ENCODE measurements at regions not wholly inside any gene's neighbourhood (a gene's known extent, or its start where the extent isn't known, plus 50 kb on each side); places are given as distances from the start of the nearest gene placed in this dataset.

DNA sequence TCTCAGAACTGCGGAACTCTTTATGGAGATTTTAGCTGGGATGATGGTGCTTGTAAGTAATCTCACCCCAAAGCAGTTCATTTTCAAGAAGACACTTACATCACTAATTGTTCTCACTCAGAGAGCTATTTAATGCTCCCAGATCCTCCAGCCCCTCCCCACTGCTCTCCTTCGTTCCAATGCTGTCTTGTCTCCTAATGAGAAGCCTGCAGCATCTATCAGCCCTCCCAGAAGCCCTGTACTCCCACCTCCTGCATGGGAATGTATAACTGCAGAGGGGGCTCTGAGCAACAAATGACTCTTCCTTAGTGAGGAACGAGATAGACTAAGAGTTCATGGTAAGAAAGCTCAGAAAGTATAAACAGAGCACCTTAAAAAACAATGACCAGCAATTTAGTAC, 377.4 kb upstream of the RUNX1 start:
- H3K27me3 ChIP-seq (ENCODE audit: control insufficient read depth, insufficient read depth, low read length) = no peaks in the 10 kb centered on the region
- no peaks in the 10 kb centered on the region for H3K36me3 ChIP-seq (ENCODE audit: control insufficient read depth, insufficient read depth, low read length)
- no peak overlapping the region for H3K27ac ChIP-seq (ENCODE audit: low read depth, low read length)
- H3K9me3 ChIP-seq (ENCODE audit: control insufficient read depth, insufficient read depth, low read depth, low read length) = peaks cover 37% of the 10 kb centered on the region
- peaks cover 6% of the 10 kb centered on the region for H3K4me1 ChIP-seq (ENCODE audit: control insufficient read depth, insufficient read depth, low read length)
- no peak overlapping the region for H3K9ac ChIP-seq (ENCODE audit: low read length)
- no peak overlapping the region for H3K4me3 ChIP-seq (ENCODE audit: low read depth, low read length)

GRCh38 chr21:35424122-35424521, 375.0 kb upstream of the RUNX1 start:
- Histone ChIP-seq H3K9me3 (ENCODE audit: control insufficient read depth, insufficient read depth, low read depth, low read length) (peaks cover 36% of the 10 kb centered on the region), H3K36me3 (ENCODE audit: control insufficient read depth, insufficient read depth, low read length) (no peaks in the 10 kb centered on the region), H3K4me1 (ENCODE audit: control insufficient read depth, insufficient read depth, low read length) (peaks cover 6% of the 10 kb centered on the region), H3K27me3 (ENCODE audit: control insufficient read depth, insufficient read depth, low read length) (no peaks in the 10 kb centered on the region), H3K4me3 (ENCODE audit: low read depth, low read length) (no peak overlapping the region), H3K9ac (ENCODE audit: low read length) (no peak overlapping the region), H3K27ac (ENCODE audit: low read depth, low read length) (no peak overlapping the region)

GRCh38 chr21:35423709-35424108, 374.6 kb upstream of the RUNX1 start:
- Histone ChIP-seq H3K27ac (ENCODE audit: low read depth, low read length) (no peak overlapping the region), H3K36me3 (ENCODE audit: control insufficient read depth, insufficient read depth, low read length) (no peaks in the 10 kb centered on the region), H3K4me1 (ENCODE audit: control insufficient read depth, insufficient read depth, low read length) (peaks cover 6% of the 10 kb centered on the region), H3K4me3 (ENCODE audit: low read depth, low read length) (no peak overlapping the region), H3K9ac (ENCODE audit: low read length) (no peak overlapping the region), H3K9me3 (ENCODE audit: control insufficient read depth, insufficient read depth, low read depth, low read length) (peaks cover 36% of the 10 kb centered on the region), H3K27me3 (ENCODE audit: control insufficient read depth, insufficient read depth, low read length) (no peaks in the 10 kb centered on the region)

DNA sequence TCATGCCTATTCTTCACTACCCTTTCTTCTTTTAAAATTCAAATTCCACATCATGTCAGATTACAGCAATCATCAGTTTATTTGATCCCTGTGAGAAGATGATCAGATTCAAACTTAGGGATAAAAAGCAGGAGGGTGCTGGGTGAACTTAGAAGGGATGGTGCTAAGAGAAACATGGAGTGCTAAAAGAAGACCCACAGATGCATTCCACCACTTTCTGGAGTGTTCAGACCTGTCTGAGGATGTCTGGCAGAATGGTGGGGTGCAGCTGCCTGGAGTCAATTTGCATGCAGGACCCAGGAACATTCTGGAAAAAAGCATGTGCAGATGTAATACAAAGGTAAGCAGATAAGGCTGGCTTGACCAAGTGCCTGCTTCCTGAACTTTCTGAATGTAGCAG, 372.9 kb upstream of the RUNX1 start:
- no peaks in the 10 kb centered on the region for H3K36me3 ChIP-seq (ENCODE audit: control insufficient read depth, insufficient read depth, low read length)
- H3K9me3 ChIP-seq (ENCODE audit: control insufficient read depth, insufficient read depth, low read depth, low read length) = peaks cover 36% of the 10 kb centered on the region

DNA sequence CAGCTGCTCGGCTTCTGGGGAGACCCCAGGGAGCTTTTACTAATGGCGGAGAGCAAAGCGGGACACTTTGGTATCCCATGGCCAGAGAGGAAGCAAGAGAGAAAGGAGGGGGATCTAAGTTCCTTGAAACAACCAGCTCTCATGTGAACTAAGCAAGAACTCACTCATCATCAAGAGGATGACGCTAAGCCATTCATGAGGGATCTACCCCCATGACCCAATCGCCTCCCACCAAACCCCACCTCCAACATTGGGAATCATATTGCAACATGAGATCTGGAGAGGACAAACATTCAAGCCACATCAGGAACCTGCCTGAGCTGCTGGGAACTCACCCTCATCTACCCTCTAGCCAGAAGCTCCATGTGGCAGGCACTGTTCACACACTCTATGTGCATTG, 372.1 kb upstream of the RUNX1 start:
- H3K36me3 ChIP-seq (ENCODE audit: control insufficient read depth, insufficient read depth, low read length) = no peaks in the 10 kb centered on the region
- H3K4me3 ChIP-seq (ENCODE audit: low read depth, low read length) = no peak overlapping the region
- H3K27me3 ChIP-seq (ENCODE audit: control insufficient read depth, insufficient read depth, low read length) = no peaks in the 10 kb centered on the region
- no peak overlapping the region for H3K27ac ChIP-seq (ENCODE audit: low read depth, low read length)
- peaks cover 36% of the 10 kb centered on the region for H3K9me3 ChIP-seq (ENCODE audit: control insufficient read depth, insufficient read depth, low read depth, low read length)
- no peaks in the 10 kb centered on the region; the same call in 1 of the 2 replicates for H3K4me1 ChIP-seq (ENCODE audit: control insufficient read depth, insufficient read depth, low read length)
- H3K9ac ChIP-seq (ENCODE audit: low read length) = no peak overlapping the region

More for the DNA sequence above, 372.9 kb upstream of the RUNX1 start:
- H3K4me1 ChIP-seq (ENCODE audit: control insufficient read depth, insufficient read depth, low read length) = peaks cover 6% of the 10 kb centered on the region
- H3K27me3 ChIP-seq (ENCODE audit: control insufficient read depth, insufficient read depth, low read length) = no peaks in the 10 kb centered on the region
- no peak overlapping the region for H3K9ac ChIP-seq (ENCODE audit: low read length)
- H3K27ac ChIP-seq (ENCODE audit: low read depth, low read length) = no peak overlapping the region
- H3K4me3 ChIP-seq (ENCODE audit: low read depth, low read length) = no peak overlapping the region

- Histone ChIP-seq H3K9me3 (ENCODE audit: control insufficient read depth, insufficient read depth, low read depth, low read length) (peaks cover 36% of the 10 kb centered on the region), H3K27ac (ENCODE audit: low read depth, low read length) (no peak overlapping the region), H3K4me1 (ENCODE audit: control insufficient read depth, insufficient read depth, low read length) (no peaks in the 10 kb centered on the region), H3K27me3 (ENCODE audit: control insufficient read depth, insufficient read depth, low read length) (no peaks in the 10 kb centered on the region), H3K36me3 (ENCODE audit: control insufficient read depth, insufficient read depth, low read length) (no peaks in the 10 kb centered on the region), H3K9ac (ENCODE audit: low read length) (no peak overlapping the region), H3K4me3 (ENCODE audit: low read depth, low read length) (no peak overlapping the region)
These were observed 371.6 kb upstream of the RUNX1 start for GRCh38 chr21:35420656-35421055.

GRCh38 chr21:35417762-35418161, 368.7 kb upstream of the RUNX1 start:
- no peaks in the 10 kb centered on the region for H3K27me3 ChIP-seq (ENCODE audit: control insufficient read depth, insufficient read depth, low read length)

GRCh38 chr21:35416866-35417489, 367.9 kb upstream of the RUNX1 start:
- Histone ChIP-seq H3K36me3 (ENCODE audit: control insufficient read depth, insufficient read depth, low read length) (no peaks in the 10 kb centered on the region), H3K27me3 (ENCODE audit: control insufficient read depth, insufficient read depth, low read length) (no peaks in the 10 kb centered on the region), H3K9ac (ENCODE audit: low read length) (no peak overlapping the region), H3K27ac (ENCODE audit: low read depth, low read length) (no peak overlapping the region), H3K9me3 (ENCODE audit: control insufficient read depth, insufficient read depth, low read depth, low read length) (peaks cover 9% of the 10 kb centered on the region), H3K4me3 (ENCODE audit: low read depth, low read length) (no peak overlapping the region), H3K4me1 (ENCODE audit: control insufficient read depth, insufficient read depth, low read length) (peaks cover 10% of the 10 kb centered on the region)

More at GRCh38 chr21:35417762-35418161, 368.7 kb upstream of the RUNX1 start:
- Histone ChIP-seq H3K4me1 (ENCODE audit: control insufficient read depth, insufficient read depth, low read length) (peaks cover 10% of the 10 kb centered on the region), H3K36me3 (ENCODE audit: control insufficient read depth, insufficient read depth, low read length) (no peaks in the 10 kb centered on the region), H3K27ac (ENCODE audit: low read depth, low read length) (no peak overlapping the region), H3K4me3 (ENCODE audit: low read depth, low read length) (no peak overlapping the region), H3K9ac (ENCODE audit: low read length) (no peak overlapping the region), H3K9me3 (ENCODE audit: control insufficient read depth, insufficient read depth, low read depth, low read length) (peaks cover 17% of the 10 kb centered on the region)

GRCh38 chr21:35414507-35415139, 365.5 kb upstream of the RUNX1 start:
- Histone ChIP-seq H3K9me3 (ENCODE audit: control insufficient read depth, insufficient read depth, low read depth, low read length) (no peaks in the 10 kb centered on the region; the same call in 1 of the 2 replicates), H3K9ac (ENCODE audit: low read length) (no peak overlapping the region), H3K36me3 (ENCODE audit: control insufficient read depth, insufficient read depth, low read length) (no peaks in the 10 kb centered on the region), H3K4me1 (ENCODE audit: control insufficient read depth, insufficient read depth, low read length) (peaks cover 10% of the 10 kb centered on the region), H3K27ac (ENCODE audit: low read depth, low read length) (no peak overlapping the region), H3K4me3 (ENCODE audit: low read depth, low read length) (no peak overlapping the region), H3K27me3 (ENCODE audit: control insufficient read depth, insufficient read depth, low read length) (no peaks in the 10 kb centered on the region)

DNA sequence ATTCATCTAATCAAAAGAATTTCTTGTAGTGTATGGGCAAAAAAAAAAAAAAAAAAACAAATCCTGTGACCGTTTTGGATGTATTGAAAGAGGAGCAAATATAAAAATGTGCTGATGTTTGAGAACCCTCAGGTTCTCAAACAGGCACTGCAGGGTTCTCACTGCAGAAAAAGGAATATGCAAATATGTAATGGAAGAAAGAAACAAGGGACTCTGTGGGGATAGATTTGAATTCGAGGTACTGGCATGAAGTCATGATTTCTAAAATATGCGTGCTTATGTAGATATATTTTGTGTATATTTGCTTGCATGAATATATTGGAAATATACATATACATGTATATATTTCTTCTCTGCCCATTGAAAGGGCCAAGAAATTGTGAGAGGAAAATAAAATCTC, 365.0 kb upstream of the RUNX1 start:
- H3K4me3 ChIP-seq (ENCODE audit: low read depth, low read length) = no peak overlapping the region
- H3K27ac ChIP-seq (ENCODE audit: low read depth, low read length) = no peak overlapping the region
- peaks cover 10% of the 10 kb centered on the region for H3K4me1 ChIP-seq (ENCODE audit: control insufficient read depth, insufficient read depth, low read length)
- H3K27me3 ChIP-seq (ENCODE audit: control insufficient read depth, insufficient read depth, low read length) = no peaks in the 10 kb centered on the region
- no peaks in the 10 kb centered on the region; the same call in 1 of the 2 replicates for H3K9me3 ChIP-seq (ENCODE audit: control insufficient read depth, insufficient read depth, low read depth, low read length)
- no peaks in the 10 kb centered on the region for H3K36me3 ChIP-seq (ENCODE audit: control insufficient read depth, insufficient read depth, low read length)
- H3K9ac ChIP-seq (ENCODE audit: low read length) = no peak overlapping the region

DNA sequence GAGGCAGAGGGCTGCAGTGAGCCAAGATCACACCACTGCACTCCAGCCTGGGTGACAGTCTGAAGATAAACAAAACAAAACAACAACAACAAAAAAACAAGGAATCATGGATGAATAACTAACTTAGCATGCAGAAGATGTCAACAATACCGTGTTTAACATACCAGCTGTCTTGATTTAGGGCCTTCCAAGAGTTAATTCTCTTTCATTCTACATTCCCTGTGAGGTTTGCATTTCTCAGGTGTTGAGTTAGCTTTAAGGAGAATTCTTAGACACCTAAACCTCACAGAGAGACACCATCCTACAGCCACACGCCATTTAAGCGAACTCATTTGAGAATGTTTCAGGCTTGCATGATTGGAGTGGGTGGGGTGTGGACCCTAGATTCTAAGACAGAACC, 363.1 kb upstream of the RUNX1 start:
- no peak overlapping the region for H3K27ac ChIP-seq (ENCODE audit: low read depth, low read length)
- no peaks in the 10 kb centered on the region for H3K9me3 ChIP-seq (ENCODE audit: control insufficient read depth, insufficient read depth, low read depth, low read length)
- no peak overlapping the region for H3K4me3 ChIP-seq (ENCODE audit: low read depth, low read length)
- H3K36me3 ChIP-seq (ENCODE audit: control insufficient read depth, insufficient read depth, low read length) = no peaks in the 10 kb centered on the region
- no peak overlapping the region for H3K9ac ChIP-seq (ENCODE audit: low read length)
- H3K27me3 ChIP-seq (ENCODE audit: control insufficient read depth, insufficient read depth, low read length) = no peaks in the 10 kb centered on the region
- peaks cover 10% of the 10 kb centered on the region for H3K4me1 ChIP-seq (ENCODE audit: control insufficient read depth, insufficient read depth, low read length)
